ENCODE measurements at regions not wholly inside any gene's neighbourhood (a gene's known extent, or its start where the extent isn't known, plus 50 kb on each side); places are given as distances from the start of the nearest gene placed in this dataset.

DNA sequence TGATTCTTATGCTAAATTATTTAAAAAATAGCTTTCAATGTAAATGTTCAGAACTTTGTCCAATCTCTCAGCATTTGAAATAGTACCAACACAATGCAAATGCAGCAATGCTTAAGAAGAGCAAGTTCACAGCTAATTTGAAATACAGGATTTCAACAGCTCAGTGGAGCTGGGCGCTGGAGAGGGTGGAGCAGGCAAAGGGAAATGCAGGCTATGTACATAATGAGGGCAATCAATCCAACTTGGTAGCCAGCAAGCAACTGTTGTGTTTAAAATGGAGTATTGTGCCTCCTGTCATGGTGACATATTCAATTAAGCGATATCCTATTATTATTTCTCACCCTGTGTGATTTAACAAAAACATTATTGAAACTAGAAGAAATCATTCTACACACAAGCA lies 568.8 kb downstream of the PSAT1 start:
- Histone ChIP-seq H3K4me2 (ENCODE audit: unreplicated experiment) (peak overlapping the region; percentile 68), H3K79me2 (ENCODE audit: insufficient read depth) (no peaks in the 10 kb centered on the region), H3F3A (ENCODE audit: insufficient read depth) (peaks cover 31% of the 10 kb centered on the region), H3K27me3 (replicated peaks; ENCODE audit: insufficient read depth) (no peaks in the 10 kb centered on the region), H3K27ac (peak overlapping the region; percentile 75; the same call in 1 of the 2 replicates), H3K9ac (no peak overlapping the region), H3K4me3 (no peak overlapping the region), H3K9me3 (ENCODE audit: low read depth) (no peaks in the 10 kb centered on the region), H3K4me1 (ENCODE audit: insufficient read depth) (peaks cover 27% of the 10 kb centered on the region), H3K9me2 (ENCODE audit: insufficient read depth) (no peaks in the 10 kb centered on the region), H4K20me1 (ENCODE audit: insufficient read depth) (no peaks in the 10 kb centered on the region), H3K36me3 (ENCODE audit: low read depth) (no peaks in the 10 kb centered on the region), H2AFZ (no peak overlapping the region)
- WGBS, 2 experiments (ENCODE audit: low coverage in 1 of 2, low lambda C conversion rate in 2 of 2, missing lambda C conversion rate in 2 of 2) = 94 to 95% methylated on average over 2 of the region's 2 CpGs
- TF ChIP-seq EZH2 (IDR thresholded peaks at IDR 0.05; ENCODE audit: insufficient read depth, poor library complexity, severe bottlenecking) = no peak
- TF ChIP-seq EZH2phosphoT487 (IDR thresholded peaks at IDR 0.05; ENCODE audit: insufficient read depth, low read depth) = no peak
- DNase-seq = no peak
- in situ Hi-C loops (cut with MboI) = no loop called here

DNA sequence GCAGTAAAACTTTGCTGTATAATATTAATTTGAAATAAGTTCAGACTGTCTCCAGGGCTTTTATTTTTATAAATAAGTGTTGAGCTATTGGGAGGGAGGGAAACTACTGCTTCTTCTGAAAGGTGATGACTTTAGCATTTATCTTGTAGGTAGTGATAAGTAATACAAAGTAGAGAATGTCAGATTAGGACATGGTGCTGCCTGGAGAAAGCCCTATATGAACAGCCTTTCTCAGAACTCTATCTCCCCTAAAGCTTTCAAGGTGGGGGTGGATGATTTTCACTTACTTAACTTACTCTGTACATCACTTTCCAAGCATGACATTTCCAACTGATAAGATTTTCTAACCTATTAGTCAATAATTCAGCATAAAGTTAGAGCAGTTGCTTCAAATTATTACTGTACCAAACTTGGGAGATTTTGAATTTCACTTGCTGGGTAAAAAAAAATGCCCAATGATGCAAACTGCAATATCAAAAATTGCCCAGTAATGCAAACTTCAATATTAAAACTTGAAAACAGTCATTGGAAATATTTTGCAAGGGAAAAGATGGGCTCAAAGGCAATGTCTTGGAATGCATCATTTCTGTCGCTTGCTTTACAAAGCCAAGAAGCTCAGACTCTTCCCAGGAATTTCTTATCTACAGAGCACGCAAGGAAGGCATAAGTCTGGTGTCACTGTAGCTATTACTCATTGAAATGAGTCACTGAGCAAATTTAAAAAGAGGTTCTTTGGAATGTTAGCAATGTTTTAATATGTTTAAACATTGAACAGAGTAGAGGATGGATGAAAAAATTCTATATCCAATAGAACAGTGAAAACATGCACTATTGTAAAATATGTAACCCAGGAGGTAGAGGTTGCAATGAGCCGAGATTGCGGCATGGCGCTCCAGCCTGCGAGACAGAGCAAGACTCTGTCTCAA lies 569.5 kb downstream of the PSAT1 start:
- WGBS, 2 experiments (ENCODE audit: low coverage in 1 of 2, low lambda C conversion rate in 2 of 2, missing lambda C conversion rate in 2 of 2) = 23 to 38% methylated on average over 6 of the region's 6 CpGs
- H3K9me2 ChIP-seq (ENCODE audit: insufficient read depth) = no peaks in the 10 kb centered on the region
- H3K79me2 ChIP-seq (ENCODE audit: insufficient read depth) = no peaks in the 10 kb centered on the region
- H3K4me1 ChIP-seq (ENCODE audit: insufficient read depth) = peaks cover 28% of the 10 kb centered on the region
- H4K20me1 ChIP-seq (ENCODE audit: insufficient read depth) = no peaks in the 10 kb centered on the region
- in situ Hi-C loops (cut with MboI) = no loop called here
- no peak overlapping the region for H2AFZ ChIP-seq
- peaks cover 28% of the 10 kb centered on the region for H3F3A ChIP-seq (ENCODE audit: insufficient read depth)
- H3K9me3 ChIP-seq (ENCODE audit: low read depth) = no peaks in the 10 kb centered on the region
- H3K27me3 ChIP-seq (replicated peaks; ENCODE audit: insufficient read depth) = no peaks in the 10 kb centered on the region
- 0 out of 2 replicates have a peak, but pooled peaks have one; percentile 27 for TF ChIP-seq EZH2phosphoT487 (IDR thresholded peaks at IDR 0.05; ENCODE audit: insufficient read depth, low read depth)
- no peak for TF ChIP-seq EZH2 (IDR thresholded peaks at IDR 0.05; ENCODE audit: insufficient read depth, poor library complexity, severe bottlenecking)
- H3K4me2 ChIP-seq (ENCODE audit: unreplicated experiment) = peak overlapping the region; percentile 68
- peak overlapping the region; percentile 33 for H3K9ac ChIP-seq
- H3K4me3 ChIP-seq = peak overlapping the region; percentile 12; the same call in 1 of the 2 replicates
- DNase-seq = peak; percentile 94
- H3K36me3 ChIP-seq (ENCODE audit: low read depth) = no peaks in the 10 kb centered on the region
- H3K27ac ChIP-seq = peak overlapping the region; percentile 75

DNA sequence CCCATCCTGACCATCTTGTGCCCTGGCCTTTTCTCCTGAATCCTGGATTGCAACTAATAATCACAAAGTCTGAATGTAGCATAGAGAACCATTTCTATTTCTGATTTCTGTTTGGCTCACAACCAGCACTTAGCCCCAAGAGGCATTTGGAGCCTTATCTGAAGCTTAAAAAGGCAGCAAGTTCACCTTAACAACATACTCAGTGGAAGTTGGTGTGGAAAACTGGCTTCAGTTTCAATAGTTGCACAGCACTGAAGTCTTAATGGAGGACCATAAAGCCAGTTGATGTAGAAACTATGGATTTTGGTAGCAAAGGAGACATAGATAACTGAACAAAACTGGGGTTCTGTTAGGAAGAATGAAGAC lies 574.1 kb downstream of the PSAT1 start:
- H3K27ac ChIP-seq = peak overlapping the region; percentile 73
- peak overlapping the region; percentile 12 for H3K4me2 ChIP-seq (ENCODE audit: unreplicated experiment)
- DNase-seq = no peak
- H3K9ac ChIP-seq = no peak overlapping the region
- TF ChIP-seq EZH2 (IDR thresholded peaks at IDR 0.05; ENCODE audit: insufficient read depth, poor library complexity, severe bottlenecking) = no peak
- no peak for TF ChIP-seq EZH2phosphoT487 (IDR thresholded peaks at IDR 0.05; ENCODE audit: insufficient read depth, low read depth)
- H3K4me1 ChIP-seq (ENCODE audit: insufficient read depth) = peaks cover 35% of the 10 kb centered on the region
- peaks cover 20% of the 10 kb centered on the region for H3F3A ChIP-seq (ENCODE audit: insufficient read depth)
- in situ Hi-C loops (cut with MboI) = no loop called here
- H3K9me3 ChIP-seq (ENCODE audit: low read depth) = no peaks in the 10 kb centered on the region
- no peaks in the 10 kb centered on the region for H3K9me2 ChIP-seq (ENCODE audit: insufficient read depth)
- no peaks in the 10 kb centered on the region for H4K20me1 ChIP-seq (ENCODE audit: insufficient read depth)
- 0 out of 2 replicates have a peak overlapping the region, but pooled peaks have one; percentile 17 for H2AFZ ChIP-seq
- no peaks in the 10 kb centered on the region for H3K36me3 ChIP-seq (ENCODE audit: low read depth)
- no peak overlapping the region for H3K4me3 ChIP-seq
- H3K79me2 ChIP-seq (ENCODE audit: insufficient read depth) = no peaks in the 10 kb centered on the region
- H3K27me3 ChIP-seq (replicated peaks; ENCODE audit: insufficient read depth) = no peaks in the 10 kb centered on the region

DNA sequence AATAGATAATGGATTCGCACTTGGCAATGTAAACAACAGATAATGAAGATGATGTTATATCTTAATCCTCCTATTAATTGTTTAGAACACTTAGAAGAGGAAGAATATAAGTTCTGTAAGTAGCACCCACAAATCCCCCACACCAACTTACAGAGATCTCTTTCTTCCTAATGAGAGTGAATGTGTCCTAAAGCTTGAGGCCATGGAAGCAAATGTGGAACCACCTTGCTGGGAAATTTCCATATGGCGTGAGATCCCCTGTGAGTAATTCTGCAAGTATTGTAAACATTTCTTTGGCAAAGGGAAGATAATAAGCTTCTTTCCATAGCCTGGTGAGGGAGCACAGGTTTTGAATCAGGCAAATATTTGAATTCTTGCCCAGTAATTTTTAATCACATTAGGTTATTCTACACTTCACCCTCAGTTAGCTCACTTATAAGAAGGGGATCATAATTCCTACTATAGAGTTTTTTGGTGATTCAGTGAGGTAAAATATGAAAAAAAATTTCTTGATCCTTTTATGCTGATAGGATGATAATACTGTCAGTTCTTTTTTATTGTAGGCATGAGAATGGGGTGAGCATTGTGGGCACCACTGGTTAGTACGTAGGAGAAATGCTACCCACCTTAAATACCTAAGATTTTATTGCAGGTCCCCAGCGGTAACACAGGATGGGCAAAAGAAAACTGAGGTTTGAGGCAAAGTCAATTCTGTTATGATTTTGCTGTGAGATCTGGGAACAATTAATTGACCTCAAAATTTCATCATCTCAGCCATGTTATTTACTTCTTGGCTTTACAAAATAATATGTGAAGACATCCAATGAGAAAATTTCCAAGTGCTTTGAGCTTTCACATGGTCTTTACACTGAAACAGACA lies 574.8 kb downstream of the PSAT1 start:
- Histone ChIP-seq H2AFZ (0 out of 2 replicates have a peak overlapping the region, but pooled peaks have one; percentile 17), H3K4me3 (no peak overlapping the region), H3K9me3 (ENCODE audit: low read depth) (no peaks in the 10 kb centered on the region), H3K4me1 (ENCODE audit: insufficient read depth) (peaks cover 29% of the 10 kb centered on the region), H3K36me3 (ENCODE audit: low read depth) (no peaks in the 10 kb centered on the region), H3K27me3 (replicated peaks; ENCODE audit: insufficient read depth) (no peaks in the 10 kb centered on the region), H3K9me2 (ENCODE audit: insufficient read depth) (no peaks in the 10 kb centered on the region), H3K27ac (peak overlapping the region; percentile 73), H4K20me1 (ENCODE audit: insufficient read depth) (no peaks in the 10 kb centered on the region), H3K9ac (no peak overlapping the region), H3F3A (ENCODE audit: insufficient read depth) (peaks cover 15% of the 10 kb centered on the region; the same call in 1 of the 2 replicates), H3K4me2 (ENCODE audit: unreplicated experiment) (peak overlapping the region; percentile 42), H3K79me2 (ENCODE audit: insufficient read depth) (no peaks in the 10 kb centered on the region)
- in situ Hi-C loops (cut with MboI) = no loop called here
- DNase-seq = peak; percentile 90
- no peak for TF ChIP-seq EZH2phosphoT487 (IDR thresholded peaks at IDR 0.05; ENCODE audit: insufficient read depth, low read depth)
- TF ChIP-seq EZH2 (IDR thresholded peaks at IDR 0.05; ENCODE audit: insufficient read depth, poor library complexity, severe bottlenecking) = no peak
- WGBS, 2 experiments (ENCODE audit: low coverage in 1 of 2, low lambda C conversion rate in 2 of 2, missing lambda C conversion rate in 2 of 2) = 30 to 33% methylated on average over 4 of the region's 4 CpGs

All from GM23248 (cell line).